ENCODE measurements at regions not wholly inside any gene's neighbourhood (a gene's known extent, or its start where the extent isn't known, plus 50 kb on each side); places are given as distances from the start of the nearest gene placed in this dataset.

GRCh38 chr10:78864761-78865537, 203.8 kb upstream of the ZMIZ1 start:
- TF ChIP-seq FOXM1 (IDR thresholded peaks at IDR 0.05; ENCODE audit: borderline replicate concordance) (no peak), PKNOX1 (IDR thresholded peaks at IDR 0.05) (no peak), SUZ12 (IDR thresholded peaks at IDR 0.05) (no peak), L3MBTL2 (conservative IDR thresholded peaks at IDR 0.05) (no peak), FOXK2 (IDR thresholded peaks at IDR 0.05) (no peak)

All from HEK293T (cell line).